Caco-2 (cell line): ENCODE measurements at regions not wholly inside any gene's neighbourhood (a gene's known extent, or its start where the extent isn't known, plus 50 kb on each side); places are given as distances from the start of the nearest gene placed in this dataset.

Source experiments
- BruUV-seq: library from RNA; stranded (reverse); fragments of 400-500 nt; replicated peaks from 2 replicates; lab custom pipeline; 2021; lab: Mats Ljungman, UMichigan
- CTCF ChIA-PET: fragments of 300-600 bp; sonication (Branson Sonifier 250); formaldehyde crosslinking; loops from one replicate; lab custom pipeline; 2022; ENCODE audit warnings: antibody characterized with exemption; lab: Charles Lee
- POLR2A ChIA-PET: fragments of 300-600 bp; sonication (Branson Sonifier 250); formaldehyde crosslinking; loops from one replicate; lab custom pipeline; 2022; ENCODE audit warnings: antibody characterized with exemption; lab: Charles Lee
- DNase-seq, 2 experiments: peaks; one replicate each; pipeline versions ENCODE4 v3.0.0 to v3.0.0-alpha.2; 2020 to 2022
- H3K27me3 ChIP-seq: replicated peaks from 2 replicates; pipeline ENCODE4 v1.6.0; 2011; ENCODE audit warnings: low read length; ENCODE audit not compliant: control insufficient read depth, insufficient read depth
- H3K36me3 ChIP-seq: 2 replicates; pipeline ENCODE4 v1.5.1; 2011; ENCODE audit warnings: low read length; ENCODE audit not compliant: control insufficient read depth, insufficient read depth
- H3K4me1 ChIP-seq: fragments of 250-450 bp; sonication (Bioruptor Pico); 2 replicates; pipeline ENCODE4 v1.5.1; 2020; ENCODE audit warnings: mild to moderate bottlenecking
- H3K4me3 ChIP-seq: 2 replicates; pipeline ENCODE4 v1.5.1; 2011; ENCODE audit warnings: low read depth, mild to moderate bottlenecking, control low read depth, low read length
- H3K9me3 ChIP-seq: fragments of 250-450 bp; sonication (Bioruptor Pico); 2 replicates; pipeline ENCODE4 v1.5.1; 2020; ENCODE audit warnings: mild to moderate bottlenecking, moderate library complexity
- H3K27ac Mint-ChIP-seq: one replicate; pipeline ENCODE4 v1.8.0; 2022; ENCODE audit warnings: mixed read lengths; ENCODE audit not compliant: unreplicated experiment
- H3K27me3 Mint-ChIP-seq: one replicate; pipeline ENCODE4 v1.8.0; 2022; ENCODE audit warnings: mixed read lengths; ENCODE audit not compliant: insufficient read depth, unreplicated experiment
- H3K36me3 Mint-ChIP-seq: one replicate; pipeline ENCODE4 v1.8.0; 2022; ENCODE audit warnings: mild to moderate bottlenecking, mixed read lengths; ENCODE audit not compliant: insufficient read depth, unreplicated experiment
- H3K4me1 Mint-ChIP-seq: one replicate; pipeline ENCODE4 v1.8.0; 2022; ENCODE audit warnings: low read depth, mixed read lengths; ENCODE audit not compliant: unreplicated experiment
- H3K4me3 Mint-ChIP-seq: one replicate; pipeline ENCODE4 v1.8.0; 2022; ENCODE audit warnings: mild to moderate bottlenecking, moderate library complexity, mixed read lengths; ENCODE audit not compliant: unreplicated experiment
- H3K9me3 Mint-ChIP-seq: one replicate; pipeline ENCODE4 v1.8.0; 2022; ENCODE audit warnings: mixed read lengths; ENCODE audit not compliant: unreplicated experiment
- CTCF ChIP-seq, 2 experiments: fragments of 200-600 bp in 1 of 2; IDR thresholded peaks; 1 replicate in 1 of 2; 2 replicates in 1 of 2; pipeline versions ENCODE4 v1.5.1 to v1.8.0; 2011 to 2022; ENCODE audit warnings: antibody characterized with exemption in 1 of 2, control low read depth in 1 of 2, inconsistent platforms in 1 of 2, low read depth in 1 of 2, low read length in 1 of 2, mild to moderate bottlenecking in 1 of 2, moderate library complexity in 1 of 2; ENCODE audit not compliant: insufficient read depth in 1 of 2, severe bottlenecking in 1 of 2, unreplicated experiment in 1 of 2
- intact Hi-C: fragments of 100-400 bp; cut with micrococcal nuclease; formaldehyde crosslinking; loops from one replicate; pipeline ENCODE4 v1.10.0; 2022; ENCODE audit not compliant: unreplicated experiment

DNA sequence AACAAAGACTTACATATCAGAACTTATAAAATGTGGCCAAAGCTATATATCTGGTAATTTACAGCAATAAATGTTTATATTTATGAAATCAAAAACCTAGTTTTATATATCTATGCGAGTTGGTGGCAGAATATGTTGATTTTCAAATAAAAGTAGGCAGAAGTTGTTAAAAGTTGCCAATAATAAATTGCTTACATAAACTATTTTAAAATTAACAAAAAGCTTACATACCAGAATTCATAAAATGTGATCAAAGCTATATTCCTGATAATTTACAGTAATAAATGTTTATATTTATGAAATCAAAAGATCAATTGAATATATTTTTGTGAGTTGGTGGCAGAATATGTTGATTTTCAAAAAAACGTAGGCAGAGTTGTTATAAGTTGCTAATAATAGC is 451.8 kb upstream of the KHDRBS2 start:
- POLR2A ChIA-PET, result no interaction called here
- H3K36me3 Mint-ChIP-seq, result no peaks in the 10 kb centered on the region
- CTCF ChIA-PET, result no interaction called here
- Histone ChIP-seq H3K4me3 (no peak overlapping the region), H3K4me1 (no peaks in the 10 kb centered on the region), H3K9me3 (no peaks in the 10 kb centered on the region), H3K27me3 (no peaks in the 10 kb centered on the region), H3K36me3 (no peaks in the 10 kb centered on the region)
- no peaks in the 10 kb centered on the region for H3K9me3 Mint-ChIP-seq
- no peaks in the 10 kb centered on the region for H3K4me1 Mint-ChIP-seq
- no peak for TF ChIP-seq CTCF (IDR thresholded peaks at IDR 0.05; ENCODE audit: insufficient read depth in 1 of 2, low read depth in 1 of 2, low read length in 1 of 2, severe bottlenecking in 1 of 2, unreplicated experiment in 1 of 2)
- intact Hi-C loops, result no loop called here
- no peaks in the 10 kb centered on the region for H3K27me3 Mint-ChIP-seq
- BruUV-seq, result no TSS peak
- no peak for DNase-seq
- no peak overlapping the region for H3K4me3 Mint-ChIP-seq
- no peak overlapping the region for H3K27ac Mint-ChIP-seq

DNA sequence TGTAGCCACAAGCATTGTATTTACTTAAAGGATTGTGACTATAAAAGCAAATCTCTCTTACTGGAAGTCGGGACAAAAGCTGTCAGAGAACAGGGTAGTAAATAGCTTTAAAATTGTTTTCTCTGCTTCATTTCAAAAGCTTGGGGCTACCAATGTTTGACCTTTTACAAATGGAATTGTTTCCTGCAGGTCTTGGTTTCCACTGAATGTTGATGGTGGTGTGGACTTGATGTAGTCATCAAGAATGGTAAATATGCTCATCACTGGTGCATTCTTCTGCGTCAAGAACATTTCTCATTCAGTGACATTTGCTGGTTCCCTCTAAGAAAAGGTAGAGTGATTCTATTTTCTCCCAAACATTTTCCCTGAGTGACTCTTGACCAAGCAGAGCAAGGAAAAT is 435.4 kb upstream of the KHDRBS2 start:
- Mint-ChIP-seq H3K27me3 (no peaks in the 10 kb centered on the region), H3K4me3 (no peak overlapping the region), H3K27ac (no peak overlapping the region), H3K9me3 (peaks cover 6% of the 10 kb centered on the region), H3K4me1 (no peaks in the 10 kb centered on the region), H3K36me3 (no peaks in the 10 kb centered on the region)
- DNase-seq, result no peak
- Histone ChIP-seq H3K4me1 (no peaks in the 10 kb centered on the region), H3K36me3 (no peaks in the 10 kb centered on the region), H3K9me3 (no peaks in the 10 kb centered on the region), H3K27me3 (no peaks in the 10 kb centered on the region), H3K4me3 (no peak overlapping the region)
- POLR2A ChIA-PET, result no interaction called here
- CTCF ChIA-PET, result no interaction called here
- BruUV-seq, result no TSS peak
- intact Hi-C loops, result no loop called here
- TF ChIP-seq CTCF (IDR thresholded peaks at IDR 0.05; ENCODE audit: insufficient read depth in 1 of 2, low read depth in 1 of 2, low read length in 1 of 2, severe bottlenecking in 1 of 2, unreplicated experiment in 1 of 2), result no peak

GRCh38 chr6:62716719-62717118 is 430.7 kb upstream of the KHDRBS2 start:
- POLR2A ChIA-PET, result no interaction called here
- Histone ChIP-seq H3K36me3 (no peaks in the 10 kb centered on the region), H3K27me3 (no peaks in the 10 kb centered on the region), H3K4me3 (no peak overlapping the region), H3K4me1 (no peaks in the 10 kb centered on the region), H3K9me3 (no peaks in the 10 kb centered on the region)
- CTCF ChIA-PET, result no interaction called here
- intact Hi-C loops, result no loop called here
- H3K4me3 Mint-ChIP-seq, result no peak overlapping the region
- H3K36me3 Mint-ChIP-seq, result no peaks in the 10 kb centered on the region
- no peaks in the 10 kb centered on the region for H3K27me3 Mint-ChIP-seq
- H3K27ac Mint-ChIP-seq, result no peak overlapping the region
- no TSS peak for BruUV-seq
- no peaks in the 10 kb centered on the region for H3K9me3 Mint-ChIP-seq
- DNase-seq, result no peak
- no peak for TF ChIP-seq CTCF (IDR thresholded peaks at IDR 0.05; ENCODE audit: insufficient read depth in 1 of 2, low read depth in 1 of 2, low read length in 1 of 2, severe bottlenecking in 1 of 2, unreplicated experiment in 1 of 2)
- H3K4me1 Mint-ChIP-seq, result no peaks in the 10 kb centered on the region
